ENCODE measurements at regions not wholly inside any gene's neighbourhood (a gene's known extent, or its start where the extent isn't known, plus 50 kb on each side); places are given as distances from the start of the nearest gene placed in this dataset.

GRCh38 chr4:181618896-181619295 lies 624.3 kb upstream of the TENM3 start:
- FAIRE-seq (no peak), DNase-seq (no peak)
- no peaks in the 10 kb centered on the region for H3K27me3 ChIP-seq (ENCODE audit: control insufficient read depth, insufficient read depth, low read length)
- no peaks in the 10 kb centered on the region for H3K9me3 ChIP-seq (ENCODE audit: control insufficient read depth in 2 of 3, insufficient read depth in 1 of 3, low read length in 3 of 3)
- H3K4me1 ChIP-seq (ENCODE audit: control insufficient read depth in 2 of 3, insufficient read depth in 2 of 3, low read depth in 1 of 3, low read length in 3 of 3): no peaks in the 10 kb centered on the region
- TF ChIP-seq CTCF (IDR thresholded peaks at IDR 0.05; ENCODE audit: borderline replicate concordance, extremely low read depth, insufficient read depth): no peak
- no peak overlapping the region for H3K9ac ChIP-seq (ENCODE audit: low read length in 3 of 3)
- H3K36me3 ChIP-seq (ENCODE audit: control insufficient read depth in 2 of 3, insufficient read depth in 3 of 3, low read length in 3 of 3): no peaks in the 10 kb centered on the region
- H3K4me3 ChIP-seq (ENCODE audit: low read length in 3 of 3): no peak overlapping the region
- intact Hi-C loops (cut with DNase I): no loop called here
- no peak overlapping the region for H3K27ac ChIP-seq (ENCODE audit: low read depth in 2 of 2, low read length in 2 of 2)

GRCh38 chr4:181619651-181620050 lies 623.6 kb upstream of the TENM3 start:
- no peak overlapping the region for H3K9ac ChIP-seq (ENCODE audit: low read length in 3 of 3)
- no peak for DNase-seq
- FAIRE-seq: no peak
- TF ChIP-seq CTCF (IDR thresholded peaks at IDR 0.05; ENCODE audit: borderline replicate concordance, extremely low read depth, insufficient read depth): no peak
- H3K27ac ChIP-seq (ENCODE audit: low read depth in 2 of 2, low read length in 2 of 2): no peak overlapping the region
- H3K4me3 ChIP-seq (ENCODE audit: low read length in 3 of 3): no peak overlapping the region
- H3K27me3 ChIP-seq (ENCODE audit: control insufficient read depth, insufficient read depth, low read length): no peaks in the 10 kb centered on the region
- no peaks in the 10 kb centered on the region for H3K36me3 ChIP-seq (ENCODE audit: control insufficient read depth in 2 of 3, insufficient read depth in 3 of 3, low read length in 3 of 3)
- no peaks in the 10 kb centered on the region for H3K9me3 ChIP-seq (ENCODE audit: control insufficient read depth in 2 of 3, insufficient read depth in 1 of 3, low read length in 3 of 3)
- intact Hi-C loops (cut with DNase I): no loop called here
- H3K4me1 ChIP-seq (ENCODE audit: control insufficient read depth in 2 of 3, insufficient read depth in 2 of 3, low read depth in 1 of 3, low read length in 3 of 3): no peaks in the 10 kb centered on the region

GRCh38 chr4:181637186-181638105 lies 605.8 kb upstream of the TENM3 start:
- no peak for TF ChIP-seq CTCF (IDR thresholded peaks at IDR 0.05; ENCODE audit: borderline replicate concordance, extremely low read depth, insufficient read depth)
- FAIRE-seq (no peak), DNase-seq (no peak)
- no peak overlapping the region for H3K27ac ChIP-seq (ENCODE audit: low read depth in 2 of 2, low read length in 2 of 2)
- H3K27me3 ChIP-seq (ENCODE audit: control insufficient read depth, insufficient read depth, low read length): no peaks in the 10 kb centered on the region
- no peak overlapping the region for H3K4me3 ChIP-seq (ENCODE audit: low read length in 3 of 3)
- no peaks in the 10 kb centered on the region for H3K4me1 ChIP-seq (ENCODE audit: control insufficient read depth in 2 of 3, insufficient read depth in 2 of 3, low read depth in 1 of 3, low read length in 3 of 3)
- H3K36me3 ChIP-seq (ENCODE audit: control insufficient read depth in 2 of 3, insufficient read depth in 3 of 3, low read length in 3 of 3): no peaks in the 10 kb centered on the region
- no peak overlapping the region for H3K9ac ChIP-seq (ENCODE audit: low read length in 3 of 3)
- no peaks in the 10 kb centered on the region for H3K9me3 ChIP-seq (ENCODE audit: control insufficient read depth in 2 of 3, insufficient read depth in 1 of 3, low read length in 3 of 3)
- intact Hi-C loops (cut with DNase I): no loop called here

All from kidney (tissue), 13 donors.